NB4 (cell line): ENCODE measurements at regions not wholly inside any gene's neighbourhood (a gene's known extent, or its start where the extent isn't known, plus 50 kb on each side); places are given as distances from the start of the nearest gene placed in this dataset.
A peak's percentile ranks its signal among the peaks of the same experiment; 100 is the strongest.

Source experiments
- DNase-seq: peaks from one replicate; pipeline ENCODE4 v3.0.0; 2010; ENCODE audit warnings: low read depth
- H3K4me3 ChIP-seq: one replicate; pipeline ENCODE4 v1.5.1; 2011; ENCODE audit warnings: mild to moderate bottlenecking, low read depth, low read length, moderate library complexity
- CTCF ChIP-seq: IDR thresholded peaks from one replicate; pipeline ENCODE4 v1.5.1; 2012; ENCODE audit warnings: low read depth, low read length
- MAX ChIP-seq: IDR thresholded peaks from 2 replicates; pipeline ENCODE4 v1.6.1; 2011; ENCODE audit warnings: low read depth, low read length
- MYC ChIP-seq: IDR thresholded peaks from 2 replicates; pipeline ENCODE4 v1.6.1; 2011; ENCODE audit warnings: low read depth, low read length
- POLR2A ChIP-seq: IDR thresholded peaks from 2 replicates; pipeline ENCODE4 v1.6.1; 2011; ENCODE audit warnings: mild to moderate bottlenecking; ENCODE audit not compliant: insufficient read length; ENCODE audit errors: extremely low read depth

DNA sequence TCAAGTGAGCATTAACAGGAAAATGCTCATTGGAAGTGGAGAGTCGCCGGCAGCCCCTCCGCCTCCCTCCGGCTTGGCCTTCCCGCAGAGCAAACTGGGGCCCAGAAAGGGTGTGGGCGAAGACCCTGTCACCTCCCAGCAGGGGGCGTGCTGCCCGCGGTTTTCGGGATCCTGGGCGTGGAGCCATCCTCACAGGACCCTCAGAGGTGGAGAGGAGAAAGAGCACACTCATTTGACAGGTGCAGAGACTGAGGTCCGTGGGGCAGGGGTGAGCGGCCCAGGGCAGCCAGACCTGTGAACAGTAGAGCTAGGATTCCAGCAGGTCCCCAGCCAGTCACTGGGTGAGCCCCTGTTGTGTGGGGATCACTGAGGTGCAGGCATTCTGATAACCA lies 1002.9 kb downstream of the KCNJ18 start:
- TF ChIP-seq POLR2A (no peak), CTCF (peak; percentile 25)
- DNase-seq: no peak

DNA sequence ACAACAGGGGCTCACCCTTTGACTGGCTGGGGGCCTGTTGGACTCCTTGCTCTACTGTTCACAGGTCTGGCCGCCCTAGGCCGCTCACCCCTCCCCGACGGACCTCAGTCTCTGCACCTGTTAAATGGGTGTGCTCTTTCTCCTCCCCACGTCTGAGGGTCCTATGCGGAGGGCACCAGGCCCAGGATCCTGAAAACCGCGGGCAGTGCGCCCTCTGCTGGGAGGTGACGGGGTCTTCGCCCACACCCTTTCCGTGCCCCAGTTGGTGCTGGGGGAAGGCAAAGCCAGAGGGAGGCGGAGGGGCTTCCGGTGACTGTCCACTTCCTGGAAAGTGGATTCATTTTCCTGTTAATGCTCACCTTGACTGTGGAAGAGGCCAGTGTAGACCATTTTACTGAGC lies 1010.9 kb downstream of the KCNJ18 start:
- peak; percentile 48 for DNase-seq
- no peak overlapping the region for H3K4me3 ChIP-seq
- TF ChIP-seq CTCF (peak; percentile 82), MAX (no peak), POLR2A (no peak)

More for the DNA sequence above, 1002.9 kb downstream of the KCNJ18 start:
- no peak overlapping the region for H3K4me3 ChIP-seq

DNA sequence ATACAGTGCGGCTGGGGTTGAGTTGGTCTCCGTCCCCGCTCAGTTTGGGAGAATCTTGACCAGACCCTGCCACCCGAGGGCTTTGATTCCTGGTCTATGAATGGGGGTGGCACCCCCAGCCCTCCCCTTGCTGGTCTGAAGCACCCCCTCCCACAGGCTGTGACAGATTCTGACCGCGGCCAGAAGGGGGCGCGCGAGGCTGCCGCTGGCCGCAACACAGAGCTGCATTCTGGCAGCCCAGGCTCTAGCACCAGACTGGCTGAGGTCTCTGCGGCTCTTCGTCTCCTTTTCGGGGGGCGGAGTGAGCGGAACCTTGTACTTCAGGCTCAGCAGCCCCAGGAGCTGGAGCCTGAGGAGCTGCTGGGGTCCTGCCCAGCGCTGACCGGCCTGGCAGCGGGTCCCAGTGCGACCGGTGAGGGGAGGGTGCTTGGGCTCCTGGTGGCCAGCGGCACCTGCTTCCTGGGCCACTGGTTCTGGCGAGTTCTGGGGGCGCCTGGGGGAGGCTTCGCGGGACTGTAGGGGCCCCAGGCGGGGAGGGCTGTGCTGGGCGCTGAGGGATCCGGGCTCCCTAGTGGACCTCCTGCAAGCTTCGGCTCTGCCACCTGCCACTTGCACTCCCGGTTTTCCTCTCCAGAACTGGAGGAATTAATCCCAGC lies 1011.6 kb downstream of the KCNJ18 start:
- TF ChIP-seq MYC (no peak), CTCF (peak; percentile 82)
- no peak overlapping the region for H3K4me3 ChIP-seq
- DNase-seq: peak; percentile 62

GRCh38 chr17:22704674-22705073 lies 1012.4 kb downstream of the KCNJ18 start:
- no peak overlapping the region for H3K4me3 ChIP-seq
- TF ChIP-seq CTCF (peak; percentile 18), POLR2A (no peak), MAX (no peak), MYC (no peak)
- peak; percentile 38 for DNase-seq

DNA sequence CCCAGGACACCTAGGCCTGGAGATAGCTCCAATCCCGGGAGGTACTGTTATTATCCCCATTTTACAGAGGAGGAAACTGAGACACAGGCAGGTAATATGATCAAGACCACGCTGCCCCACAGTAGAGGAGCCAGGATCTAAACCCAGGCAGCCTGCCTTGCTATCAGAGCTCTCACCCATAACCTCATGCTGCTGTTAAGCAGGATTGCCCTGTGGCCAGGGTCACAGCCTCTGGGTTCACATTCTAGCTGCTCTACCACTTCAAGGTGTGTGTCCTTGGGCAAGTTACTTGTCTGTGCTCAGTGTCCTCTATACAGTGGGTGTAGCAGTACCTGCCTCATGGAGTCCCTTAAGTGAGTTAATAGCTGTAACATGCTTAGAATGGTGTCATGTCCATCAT lies 1015.3 kb downstream of the KCNJ18 start:
- no peak for TF ChIP-seq POLR2A
- H3K4me3 ChIP-seq: no peak overlapping the region
- DNase-seq: no peak

DNA sequence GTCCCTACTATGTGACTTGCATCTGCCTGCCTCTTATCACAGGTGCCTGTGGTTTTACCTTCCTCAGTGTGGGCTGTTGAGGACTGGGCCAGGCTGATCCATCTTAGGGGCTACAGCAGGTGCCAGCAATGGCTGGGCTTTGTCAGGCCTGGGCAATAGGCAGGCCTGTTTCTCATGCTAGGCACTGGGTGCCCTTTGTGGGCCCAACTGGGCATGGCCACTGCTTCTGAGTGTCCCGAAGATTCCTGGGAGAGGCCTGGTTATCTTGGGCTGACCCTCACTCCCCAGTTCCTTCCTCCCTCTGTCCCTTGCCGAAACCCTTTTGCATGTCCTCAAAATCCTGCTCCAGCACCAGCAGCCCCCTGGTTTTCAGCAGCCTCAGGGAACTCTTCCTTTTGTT lies 1024.9 kb downstream of the KCNJ18 start:
- no peak overlapping the region for H3K4me3 ChIP-seq
- DNase-seq: no peak
- no peak for TF ChIP-seq POLR2A
- TF ChIP-seq CTCF: no peak
- TF ChIP-seq MAX: no peak
- TF ChIP-seq MYC: no peak
